Bronchial epithelial cell (primary cell): ENCODE measurements at regions not wholly inside any gene's neighbourhood (a gene's known extent, or its start where the extent isn't known, plus 50 kb on each side); places are given as distances from the start of the nearest gene placed in this dataset.

Experiments
- DNase-seq: peaks from one replicate; pipeline ENCODE4 v3.0.0-alpha.2; 2010; ENCODE audit warnings: low read depth
- FAIRE-seq: peaks from 2 replicates; lab custom pipeline; 2011; peaks lifted over from hg19 to GRCh38; lab: Jason Lieb, UNC
- H3K27me3 ChIP-seq: 2 replicates; pipeline ENCODE4 v1.5.1; 2011; ENCODE audit warnings: low read length; ENCODE audit not compliant: control insufficient read depth, insufficient read depth
- H3K36me3 ChIP-seq: 2 replicates; pipeline ENCODE4 v1.5.1; 2011; ENCODE audit warnings: low read length; ENCODE audit not compliant: control insufficient read depth, insufficient read depth
- H3K4me3 ChIP-seq: 2 replicates; pipeline ENCODE4 v1.5.1; 2011; ENCODE audit warnings: mild to moderate bottlenecking, low read depth, low read length, control low read depth
- TF ChIP-seq, protein P1 (sequence below): IDR thresholded peaks from 2 replicates; pipeline ENCODE4 v1.5.1; 2011; ENCODE audit warnings: mild to moderate bottlenecking, moderate library complexity, low read length, control low read depth, inconsistent platforms; ENCODE audit not compliant: insufficient read depth, severe bottlenecking

DNA sequence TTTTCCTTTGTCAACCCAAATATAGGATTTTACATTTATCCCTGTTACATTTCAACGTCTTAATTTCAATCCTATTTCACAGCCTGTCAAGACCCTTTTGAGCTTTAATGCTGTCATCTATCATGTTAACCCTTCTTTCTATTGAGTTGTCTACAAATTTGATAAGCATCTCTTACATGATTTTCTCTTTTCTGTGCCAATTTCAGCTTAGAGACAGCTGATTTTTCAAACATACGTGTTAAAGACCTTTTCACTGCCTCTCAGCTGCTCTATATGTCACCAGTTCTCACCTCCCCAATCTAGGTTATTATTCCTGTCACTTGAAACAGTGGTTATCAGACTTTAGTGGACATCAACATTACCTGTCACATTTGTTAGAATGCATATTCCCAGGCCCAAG, 181.3 kb downstream of the GXYLT1 start:
- FAIRE-seq, result no peak
- TF ChIP-seq, protein P1, sequence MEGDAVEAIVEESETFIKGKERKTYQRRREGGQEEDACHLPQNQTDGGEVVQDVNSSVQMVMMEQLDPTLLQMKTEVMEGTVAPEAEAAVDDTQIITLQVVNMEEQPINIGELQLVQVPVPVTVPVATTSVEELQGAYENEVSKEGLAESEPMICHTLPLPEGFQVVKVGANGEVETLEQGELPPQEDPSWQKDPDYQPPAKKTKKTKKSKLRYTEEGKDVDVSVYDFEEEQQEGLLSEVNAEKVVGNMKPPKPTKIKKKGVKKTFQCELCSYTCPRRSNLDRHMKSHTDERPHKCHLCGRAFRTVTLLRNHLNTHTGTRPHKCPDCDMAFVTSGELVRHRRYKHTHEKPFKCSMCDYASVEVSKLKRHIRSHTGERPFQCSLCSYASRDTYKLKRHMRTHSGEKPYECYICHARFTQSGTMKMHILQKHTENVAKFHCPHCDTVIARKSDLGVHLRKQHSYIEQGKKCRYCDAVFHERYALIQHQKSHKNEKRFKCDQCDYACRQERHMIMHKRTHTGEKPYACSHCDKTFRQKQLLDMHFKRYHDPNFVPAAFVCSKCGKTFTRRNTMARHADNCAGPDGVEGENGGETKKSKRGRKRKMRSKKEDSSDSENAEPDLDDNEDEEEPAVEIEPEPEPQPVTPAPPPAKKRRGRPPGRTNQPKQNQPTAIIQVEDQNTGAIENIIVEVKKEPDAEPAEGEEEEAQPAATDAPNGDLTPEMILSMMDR, result no peak
- no peaks in the 10 kb centered on the region for H3K36me3 ChIP-seq
- no peaks in the 10 kb centered on the region for H3K27me3 ChIP-seq
- H3K4me3 ChIP-seq, result no peak overlapping the region
- DNase-seq, result no peak

DNA sequence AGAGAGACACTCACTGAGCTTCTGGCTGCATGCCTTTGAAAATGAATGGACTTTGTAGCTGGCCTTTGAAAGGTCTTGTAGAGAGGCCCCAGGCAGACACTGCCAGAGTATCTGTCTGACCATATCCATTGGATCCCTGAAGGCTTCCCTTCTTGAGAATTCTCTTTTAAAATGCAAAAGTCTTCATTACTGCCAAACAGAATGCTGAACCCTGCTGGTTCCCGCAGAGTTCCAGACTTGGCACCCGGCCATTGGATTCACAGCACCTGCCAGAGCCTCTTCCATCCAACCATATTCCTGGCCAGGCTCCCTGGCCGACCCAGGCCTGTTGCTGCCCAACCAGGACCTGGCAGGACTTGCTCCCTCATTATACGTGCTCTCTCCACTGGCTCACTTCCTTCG, 182.5 kb downstream of the GXYLT1 start:
- Histone ChIP-seq H3K4me3 (no peak overlapping the region), H3K27me3 (no peaks in the 10 kb centered on the region), H3K36me3 (no peaks in the 10 kb centered on the region)
- DNase-seq (no peak), FAIRE-seq (no peak)
- TF ChIP-seq, protein P1, result no peak

DNA sequence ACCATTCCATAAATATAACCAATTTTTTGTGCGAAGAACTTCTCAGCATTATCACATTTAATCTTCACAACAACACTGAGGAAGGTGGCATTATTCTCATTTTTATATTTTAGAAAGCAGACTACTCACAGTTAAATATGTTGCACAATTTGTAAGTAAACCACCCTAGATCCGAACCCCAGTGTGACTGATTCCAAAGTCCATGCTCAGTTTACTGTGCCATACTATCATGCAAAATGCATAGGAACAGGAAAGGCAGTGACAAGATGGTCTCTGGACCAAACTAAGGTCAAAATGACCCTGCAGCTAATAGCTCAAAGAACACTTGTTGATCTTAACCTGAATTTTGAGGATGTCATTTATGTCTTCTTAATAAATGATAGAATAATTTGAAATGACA, 185.4 kb downstream of the GXYLT1 start:
- FAIRE-seq, result no peak
- H3K27me3 ChIP-seq, result no peaks in the 10 kb centered on the region
- no peak overlapping the region for H3K4me3 ChIP-seq
- no peaks in the 10 kb centered on the region for H3K36me3 ChIP-seq
- no peak for DNase-seq
- TF ChIP-seq, protein P1, result no peak

DNA sequence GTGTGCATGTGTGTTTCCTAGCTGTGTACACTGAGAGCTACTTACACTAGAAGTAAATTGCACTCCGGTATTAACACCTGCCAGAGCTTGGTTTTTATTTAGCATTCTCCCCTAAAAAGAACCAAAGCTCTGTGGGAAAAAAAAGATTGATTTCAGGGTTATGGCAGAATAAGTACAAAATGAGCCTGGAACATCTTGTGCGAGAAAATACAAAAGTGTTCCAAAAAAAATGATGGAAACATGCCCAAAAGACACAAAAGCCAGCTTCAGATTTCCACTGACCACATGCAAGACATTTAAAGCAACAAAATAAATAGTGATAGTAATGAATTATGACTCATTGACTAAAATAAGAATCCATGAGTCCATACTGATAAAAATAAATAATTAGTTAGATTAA, 188.3 kb downstream of the GXYLT1 start:
- Histone ChIP-seq H3K36me3 (no peaks in the 10 kb centered on the region), H3K4me3 (no peak overlapping the region), H3K27me3 (no peaks in the 10 kb centered on the region)
- DNase-seq (no peak), FAIRE-seq (no peak)
- TF ChIP-seq, protein P1, result no peak

DNA sequence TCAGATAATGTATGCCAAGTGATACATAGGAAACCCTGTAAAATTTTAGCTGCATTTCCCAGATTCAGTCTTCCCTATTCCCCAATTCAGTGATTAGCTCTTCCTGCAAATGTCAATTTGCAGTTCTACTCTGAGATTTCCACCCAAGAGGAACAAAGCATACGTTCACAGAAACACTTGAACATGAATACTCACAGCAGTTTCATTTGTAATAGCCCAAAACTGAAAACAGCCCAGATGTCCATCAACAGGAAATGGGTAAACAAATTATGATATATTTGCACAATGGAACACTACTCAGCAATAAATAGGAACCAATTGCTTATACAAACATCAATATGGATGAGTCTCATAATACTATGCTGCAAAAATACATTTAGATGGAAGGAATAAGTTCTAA, 194.2 kb downstream of the GXYLT1 start:
- Histone ChIP-seq H3K36me3 (no peaks in the 10 kb centered on the region), H3K4me3 (no peak overlapping the region), H3K27me3 (no peaks in the 10 kb centered on the region)
- DNase-seq, result no peak
- FAIRE-seq, result no peak
- TF ChIP-seq, protein P1, result no peak

- TF ChIP-seq, protein P1, result no peak
- FAIRE-seq (no peak), DNase-seq (no peak)
- Histone ChIP-seq H3K4me3 (no peak overlapping the region), H3K36me3 (no peaks in the 10 kb centered on the region), H3K27me3 (no peaks in the 10 kb centered on the region)
Measured at GRCh38 chr12:41946106-41946505, 198.6 kb downstream of the GXYLT1 start.
